Prostate gland (tissue), 2 donors: ENCODE measurements at regions not wholly inside any gene's neighbourhood (a gene's known extent, or its start where the extent isn't known, plus 50 kb on each side); places are given as distances from the start of the nearest gene placed in this dataset.

Source experiments
- POLR2A ChIP-seq: fragments of 450-650 bp; IDR thresholded peaks from one replicate; pipeline ENCODE4 v1.6.1; 2016; ENCODE audit warnings: antibody characterized with exemption, mild to moderate bottlenecking
- POLR2AphosphoS5 ChIP-seq: sonication (generic); formaldehyde crosslinking; IDR thresholded peaks from one replicate; pipeline ENCODE4 v1.6.1; 2017; ENCODE audit warnings: antibody characterized with exemption
- TF ChIP-seq, protein P1 (sequence below), 4 experiments: fragments of 200-600 bp in 2 of 4; fragments of 450-650 bp in 2 of 4; sonication (generic) in 2 of 4; IDR thresholded peaks; 1 replicate in 3 of 4; 2 replicates in 1 of 4; pipeline ENCODE4 v1.5.1; 2016 to 2019; ENCODE audit warnings: antibody characterized with exemption in 4 of 4, mild to moderate bottlenecking in 2 of 4, moderate library complexity in 2 of 4

DNA sequence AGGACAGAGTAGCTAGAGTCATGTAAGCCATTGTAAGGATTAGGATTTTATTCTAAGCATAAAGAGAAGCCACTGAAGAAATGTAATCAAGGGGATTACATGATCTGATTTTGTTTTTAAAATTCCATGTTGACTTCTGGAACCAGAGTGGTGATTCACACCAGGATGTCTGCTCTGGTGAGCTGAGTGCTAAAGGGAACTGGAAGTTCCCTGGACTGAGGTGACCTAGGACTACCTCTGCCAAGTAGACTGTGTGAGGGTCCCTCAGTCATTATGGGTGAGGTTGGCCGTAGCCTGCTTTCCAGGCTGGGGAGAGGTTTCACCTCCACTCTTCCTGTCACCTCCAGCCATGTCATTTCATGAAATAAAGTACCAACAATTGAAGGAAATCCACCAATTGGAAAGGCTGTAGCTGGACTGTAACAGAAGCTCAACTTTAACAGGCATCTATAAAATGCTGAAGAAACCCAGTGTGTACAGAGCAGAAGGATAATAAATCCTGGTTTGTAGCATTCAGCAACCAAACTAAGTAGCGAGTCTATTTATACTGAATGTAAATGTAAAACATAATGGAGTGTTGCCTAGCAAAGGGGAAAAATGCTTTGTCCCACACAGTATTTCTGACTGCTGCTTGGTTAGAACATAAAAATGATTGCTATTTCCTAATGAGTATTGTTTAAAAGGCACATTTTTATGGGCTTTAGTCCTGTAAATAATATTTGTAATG, 507.4 kb upstream of the PKDCC start:
- TF ChIP-seq, protein P1, sequence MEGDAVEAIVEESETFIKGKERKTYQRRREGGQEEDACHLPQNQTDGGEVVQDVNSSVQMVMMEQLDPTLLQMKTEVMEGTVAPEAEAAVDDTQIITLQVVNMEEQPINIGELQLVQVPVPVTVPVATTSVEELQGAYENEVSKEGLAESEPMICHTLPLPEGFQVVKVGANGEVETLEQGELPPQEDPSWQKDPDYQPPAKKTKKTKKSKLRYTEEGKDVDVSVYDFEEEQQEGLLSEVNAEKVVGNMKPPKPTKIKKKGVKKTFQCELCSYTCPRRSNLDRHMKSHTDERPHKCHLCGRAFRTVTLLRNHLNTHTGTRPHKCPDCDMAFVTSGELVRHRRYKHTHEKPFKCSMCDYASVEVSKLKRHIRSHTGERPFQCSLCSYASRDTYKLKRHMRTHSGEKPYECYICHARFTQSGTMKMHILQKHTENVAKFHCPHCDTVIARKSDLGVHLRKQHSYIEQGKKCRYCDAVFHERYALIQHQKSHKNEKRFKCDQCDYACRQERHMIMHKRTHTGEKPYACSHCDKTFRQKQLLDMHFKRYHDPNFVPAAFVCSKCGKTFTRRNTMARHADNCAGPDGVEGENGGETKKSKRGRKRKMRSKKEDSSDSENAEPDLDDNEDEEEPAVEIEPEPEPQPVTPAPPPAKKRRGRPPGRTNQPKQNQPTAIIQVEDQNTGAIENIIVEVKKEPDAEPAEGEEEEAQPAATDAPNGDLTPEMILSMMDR (IDR thresholded peaks at IDR 0.05), result no peak
- TF ChIP-seq POLR2A (no peak), POLR2AphosphoS5 (peak; percentile 46)
